Sigmoid colon (tissue), 3 donors: ENCODE measurements at regions not wholly inside any gene's neighbourhood (a gene's known extent, or its start where the extent isn't known, plus 50 kb on each side); places are given as distances from the start of the nearest gene placed in this dataset.

Experiments used
- POLR2A ChIP-seq, 2 donors: fragments of 450-650 bp; IDR thresholded peaks; one replicate each; pipeline ENCODE4 v1.6.1; 2016; ENCODE audit warnings: antibody characterized with exemption in 2 of 2, mild to moderate bottlenecking in 2 of 2, moderate library complexity in 2 of 2
- TF ChIP-seq, protein P1 (sequence below), 4 experiments: fragments of 450-650 bp in 3 of 4; fragments of 200-600 bp in 1 of 4; IDR thresholded peaks; one replicate each; pipeline ENCODE4 v1.5.1; 2016 to 2019; ENCODE audit warnings: antibody characterized with exemption in 4 of 4, mild to moderate bottlenecking in 3 of 4, moderate library complexity in 2 of 4

DNA sequence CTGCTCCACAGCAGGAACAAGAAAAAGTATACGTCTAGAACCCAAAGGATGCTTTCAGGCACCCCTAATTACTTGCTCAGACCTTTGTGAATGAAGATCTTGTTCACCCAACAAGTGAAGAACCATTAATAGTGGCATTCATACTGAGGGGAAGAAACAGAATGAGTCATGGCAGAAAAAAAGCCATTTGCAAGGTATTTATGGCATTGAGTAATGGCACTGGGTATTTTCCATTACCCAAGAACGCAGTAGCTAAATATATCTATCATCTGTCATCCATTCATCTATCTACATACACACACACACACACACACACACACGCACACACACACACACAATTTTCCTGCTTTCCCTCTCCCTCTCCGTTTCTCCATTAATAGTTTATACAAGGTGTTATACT lies 56.4 kb upstream of the XIRP2 start:
- TF ChIP-seq, protein P1, sequence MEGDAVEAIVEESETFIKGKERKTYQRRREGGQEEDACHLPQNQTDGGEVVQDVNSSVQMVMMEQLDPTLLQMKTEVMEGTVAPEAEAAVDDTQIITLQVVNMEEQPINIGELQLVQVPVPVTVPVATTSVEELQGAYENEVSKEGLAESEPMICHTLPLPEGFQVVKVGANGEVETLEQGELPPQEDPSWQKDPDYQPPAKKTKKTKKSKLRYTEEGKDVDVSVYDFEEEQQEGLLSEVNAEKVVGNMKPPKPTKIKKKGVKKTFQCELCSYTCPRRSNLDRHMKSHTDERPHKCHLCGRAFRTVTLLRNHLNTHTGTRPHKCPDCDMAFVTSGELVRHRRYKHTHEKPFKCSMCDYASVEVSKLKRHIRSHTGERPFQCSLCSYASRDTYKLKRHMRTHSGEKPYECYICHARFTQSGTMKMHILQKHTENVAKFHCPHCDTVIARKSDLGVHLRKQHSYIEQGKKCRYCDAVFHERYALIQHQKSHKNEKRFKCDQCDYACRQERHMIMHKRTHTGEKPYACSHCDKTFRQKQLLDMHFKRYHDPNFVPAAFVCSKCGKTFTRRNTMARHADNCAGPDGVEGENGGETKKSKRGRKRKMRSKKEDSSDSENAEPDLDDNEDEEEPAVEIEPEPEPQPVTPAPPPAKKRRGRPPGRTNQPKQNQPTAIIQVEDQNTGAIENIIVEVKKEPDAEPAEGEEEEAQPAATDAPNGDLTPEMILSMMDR (IDR thresholded peaks at IDR 0.05): no peak
- no peak for TF ChIP-seq POLR2A (IDR thresholded peaks at IDR 0.05)
